Activated naive CD4-positive, alpha-beta T cell treated with anti-CD3 and anti-CD28 coated beads for 36 hours (primary cell): ENCODE measurements at regions not wholly inside any gene's neighbourhood (a gene's known extent, or its start where the extent isn't known, plus 50 kb on each side); places are given as distances from the start of the nearest gene placed in this dataset.

Experiments
- CTCF ChIA-PET: fragments of 350-600 bp; sonication (Branson Sonifier 250); formaldehyde crosslinking; loops from one replicate; lab custom pipeline; 2021; ENCODE audit warnings: antibody characterized with exemption; lab: Charles Lee
- DNase-seq: peaks from one replicate; pipeline ENCODE4 v3.0.0-alpha.2; 2020
- H3K27ac Mint-ChIP-seq: one replicate; pipeline ENCODE4 v1.8.0; 2021; ENCODE audit warnings: mild to moderate bottlenecking, mixed read lengths
- H3K27me3 Mint-ChIP-seq: one replicate; pipeline ENCODE4 v1.8.0; 2021; ENCODE audit warnings: low read depth, mixed read lengths
- H3K36me3 Mint-ChIP-seq: one replicate; pipeline ENCODE4 v1.8.0; 2021; ENCODE audit warnings: low read depth, mixed read lengths
- H3K4me1 Mint-ChIP-seq: one replicate; pipeline ENCODE4 v1.8.0; 2021; ENCODE audit warnings: low read depth, mixed read lengths
- H3K4me3 Mint-ChIP-seq: one replicate; pipeline ENCODE4 v1.8.0; 2021; ENCODE audit warnings: mild to moderate bottlenecking, moderate library complexity, mixed read lengths
- H3K9me3 Mint-ChIP-seq: one replicate; pipeline ENCODE4 v1.8.0; 2021; ENCODE audit warnings: mixed read lengths
- intact Hi-C: fragments of 100-400 bp; cut with micrococcal nuclease; formaldehyde crosslinking; loops from one replicate; pipeline ENCODE4 v1.15.1; 2023

DNA sequence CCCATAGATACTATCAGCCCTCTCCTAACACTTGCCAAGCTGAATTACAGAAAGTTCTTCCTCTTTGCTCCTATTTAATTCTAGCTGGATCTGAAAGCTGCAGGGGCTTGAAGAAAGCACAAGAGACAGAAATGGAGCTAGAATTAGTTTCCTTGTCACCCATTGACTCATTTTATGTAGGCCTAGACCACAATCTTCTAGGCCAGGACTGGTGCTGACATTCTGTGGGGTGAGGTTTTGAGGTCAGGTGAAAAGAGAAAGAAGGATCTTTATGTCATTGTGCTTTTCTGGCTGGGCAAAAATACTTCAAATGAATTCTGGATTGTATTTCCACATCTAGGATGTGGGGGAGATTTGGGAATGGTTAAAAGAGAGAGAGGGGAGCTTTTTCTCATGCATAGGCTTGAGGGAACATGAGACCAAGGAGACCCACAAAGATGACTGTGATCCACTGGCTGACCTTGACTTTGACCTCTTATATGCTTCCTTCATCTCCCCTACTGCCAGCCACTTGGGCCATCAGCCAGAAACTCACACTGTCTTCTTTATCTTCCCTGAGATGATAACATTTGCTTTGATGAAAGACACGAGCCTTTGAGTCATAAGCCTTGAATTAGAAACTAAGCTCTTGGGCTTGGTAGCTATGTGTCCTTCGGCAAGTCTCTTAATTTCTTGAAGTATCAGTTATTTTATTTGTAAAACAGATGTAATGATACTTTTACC lies 274.9 kb upstream of the CADM1 start:
- no peaks in the 10 kb centered on the region for H3K9me3 Mint-ChIP-seq
- no peaks in the 10 kb centered on the region for H3K36me3 Mint-ChIP-seq
- CTCF ChIA-PET = no interaction called here
- no peaks in the 10 kb centered on the region for H3K4me1 Mint-ChIP-seq
- no peaks in the 10 kb centered on the region for H3K27me3 Mint-ChIP-seq
- DNase-seq = no peak
- intact Hi-C loops = no loop called here
- no peak overlapping the region for H3K4me3 Mint-ChIP-seq
- H3K27ac Mint-ChIP-seq = no peak overlapping the region

DNA sequence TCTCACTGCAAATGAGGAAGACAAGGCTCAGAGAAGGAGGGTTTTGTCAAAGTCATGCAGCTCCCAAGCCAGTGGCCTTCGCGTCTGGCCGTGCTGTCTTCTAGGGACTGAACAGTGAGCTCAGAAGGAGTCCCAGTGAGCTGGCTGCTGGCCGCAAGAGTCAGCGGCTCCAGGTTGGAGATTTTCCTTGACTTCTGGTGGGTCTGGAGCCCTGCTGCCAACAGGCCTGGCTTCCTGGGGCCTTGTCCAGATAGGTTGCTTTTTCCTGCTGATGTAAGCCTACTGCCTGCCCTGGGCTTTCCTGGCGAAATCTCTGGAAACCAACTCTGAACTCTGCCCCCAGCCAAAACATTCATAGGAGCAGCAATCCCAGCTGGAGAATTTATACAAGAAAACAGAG lies 272.7 kb upstream of the CADM1 start:
- Mint-ChIP-seq H3K4me3 (no peak overlapping the region), H3K27me3 (no peaks in the 10 kb centered on the region), H3K36me3 (no peaks in the 10 kb centered on the region), H3K27ac (no peak overlapping the region), H3K9me3 (no peaks in the 10 kb centered on the region), H3K4me1 (no peaks in the 10 kb centered on the region)
- intact Hi-C loops = no loop called here
- CTCF ChIA-PET = no interaction called here
- DNase-seq = no peak

DNA sequence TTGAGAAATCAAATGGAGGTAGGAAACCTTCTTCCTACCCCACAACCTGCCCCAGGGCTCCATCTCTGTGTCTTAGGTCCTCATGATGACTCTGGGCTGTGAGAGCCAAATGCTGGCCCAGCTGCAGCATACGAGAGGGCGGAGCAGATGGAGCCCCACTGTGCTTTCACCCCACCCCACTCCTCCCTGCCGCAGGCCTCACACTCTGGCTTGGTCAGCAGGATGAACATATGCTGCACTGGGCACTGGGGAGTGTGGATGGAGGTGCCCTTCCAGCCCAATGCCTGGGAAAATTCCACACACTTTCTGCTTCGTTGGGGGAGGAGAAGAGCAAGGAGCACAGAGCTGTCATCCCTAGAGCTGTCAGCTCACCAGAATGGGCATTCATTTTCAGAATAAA lies 271.6 kb upstream of the CADM1 start:
- DNase-seq = no peak
- no peaks in the 10 kb centered on the region for H3K27me3 Mint-ChIP-seq
- H3K4me1 Mint-ChIP-seq = no peaks in the 10 kb centered on the region
- no peaks in the 10 kb centered on the region for H3K36me3 Mint-ChIP-seq
- CTCF ChIA-PET = no interaction called here
- intact Hi-C loops = no loop called here
- H3K4me3 Mint-ChIP-seq = no peak overlapping the region
- H3K9me3 Mint-ChIP-seq = no peaks in the 10 kb centered on the region
- H3K27ac Mint-ChIP-seq = no peak overlapping the region

DNA sequence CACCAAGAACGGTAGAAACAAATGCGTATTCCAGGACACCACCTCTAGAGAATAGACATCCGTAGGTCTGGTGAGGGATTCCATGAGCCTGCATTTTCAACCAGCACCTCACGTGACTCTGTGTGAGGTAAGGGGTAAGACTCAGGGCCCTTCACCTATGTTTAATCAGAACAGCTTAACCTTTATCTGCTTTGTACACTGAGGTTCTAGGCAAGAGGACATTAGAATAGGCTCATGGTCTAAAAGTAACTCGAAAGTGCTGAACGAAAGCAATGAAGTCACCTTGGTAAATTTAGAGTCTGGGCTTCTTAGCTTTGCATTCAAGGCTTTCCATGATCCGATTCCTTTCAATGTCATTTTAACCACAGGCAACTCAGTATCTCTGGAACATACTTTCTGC lies 270.5 kb upstream of the CADM1 start:
- Mint-ChIP-seq H3K27ac (no peak overlapping the region), H3K27me3 (peaks cover 2% of the 10 kb centered on the region), H3K9me3 (no peaks in the 10 kb centered on the region), H3K4me1 (no peaks in the 10 kb centered on the region), H3K4me3 (no peak overlapping the region), H3K36me3 (no peaks in the 10 kb centered on the region)
- CTCF ChIA-PET = no interaction called here
- intact Hi-C loops = no loop called here
- DNase-seq = no peak

DNA sequence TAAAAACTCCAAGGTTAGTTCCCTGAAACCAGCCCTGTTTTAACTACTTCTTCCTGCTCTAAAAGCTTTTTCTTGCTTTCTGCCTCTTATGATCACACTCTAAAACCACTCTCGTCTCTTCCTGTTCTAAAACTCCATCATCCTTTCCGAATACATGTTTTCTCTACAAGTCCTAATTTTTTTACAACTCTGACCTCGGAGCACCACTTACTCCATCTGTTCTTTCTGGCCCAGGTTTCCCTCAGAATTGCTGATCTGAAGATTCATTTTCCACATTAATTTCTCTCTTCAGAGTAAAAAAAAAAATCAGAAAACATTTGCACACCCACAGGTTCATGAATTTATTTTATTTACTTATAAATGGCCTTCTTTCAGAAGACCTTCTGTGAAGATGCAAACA lies 265.7 kb upstream of the CADM1 start:
- H3K4me1 Mint-ChIP-seq = no peaks in the 10 kb centered on the region
- no peak overlapping the region for H3K27ac Mint-ChIP-seq
- intact Hi-C loops = no loop called here
- no peaks in the 10 kb centered on the region for H3K9me3 Mint-ChIP-seq
- no peak for DNase-seq
- CTCF ChIA-PET = no interaction called here
- no peaks in the 10 kb centered on the region for H3K36me3 Mint-ChIP-seq
- peaks cover 6% of the 10 kb centered on the region for H3K27me3 Mint-ChIP-seq
- H3K4me3 Mint-ChIP-seq = no peak overlapping the region

DNA sequence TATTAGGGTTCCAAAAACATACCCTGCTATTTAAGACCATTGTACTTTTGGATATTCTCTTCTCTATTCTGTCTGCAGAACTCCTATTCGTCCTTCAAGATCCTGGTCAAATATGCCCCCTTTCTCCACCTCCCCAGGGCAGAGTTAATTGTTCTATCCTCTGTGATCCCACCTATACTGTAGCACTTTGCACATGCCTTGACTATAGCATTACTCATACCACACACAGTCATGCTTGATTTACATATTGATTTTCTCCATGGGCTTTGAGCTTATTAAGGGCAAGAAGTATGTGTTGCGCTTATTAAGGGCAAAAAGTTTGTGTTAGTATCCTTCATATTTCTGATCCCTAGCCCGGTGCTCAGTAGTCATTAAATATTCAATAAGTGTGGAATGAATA lies 263.7 kb upstream of the CADM1 start:
- CTCF ChIA-PET = no interaction called here
- no peaks in the 10 kb centered on the region for H3K36me3 Mint-ChIP-seq
- H3K4me3 Mint-ChIP-seq = no peak overlapping the region
- H3K9me3 Mint-ChIP-seq = no peaks in the 10 kb centered on the region
- intact Hi-C loops = no loop called here
- peaks cover 6% of the 10 kb centered on the region for H3K27me3 Mint-ChIP-seq
- H3K27ac Mint-ChIP-seq = no peak overlapping the region
- no peaks in the 10 kb centered on the region for H3K4me1 Mint-ChIP-seq
- DNase-seq = no peak

GRCh38 chr11:115767047-115767802 lies 263.0 kb upstream of the CADM1 start:
- H3K27ac Mint-ChIP-seq = no peak overlapping the region
- CTCF ChIA-PET = no interaction called here
- intact Hi-C loops = no loop called here

DNA sequence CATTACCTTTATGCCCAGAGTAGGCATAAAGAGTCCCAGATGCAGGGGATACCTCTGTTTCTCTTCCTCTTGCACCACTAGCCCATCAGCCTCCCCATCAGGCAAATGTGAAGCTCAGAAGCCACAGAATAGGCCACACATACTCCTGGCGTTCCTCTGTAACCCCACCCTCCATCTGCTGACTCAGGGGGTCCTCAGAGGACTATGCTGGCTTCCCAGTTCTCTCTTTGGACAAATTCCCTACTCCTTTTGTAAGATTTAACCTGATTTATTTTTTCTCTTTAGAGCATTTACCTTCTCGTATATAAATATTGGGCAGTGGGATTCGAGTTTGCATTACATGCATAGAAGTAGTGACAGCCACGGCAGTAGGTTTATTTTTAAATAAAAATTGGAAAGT lies 262.3 kb upstream of the CADM1 start:
- no peak overlapping the region for H3K27ac Mint-ChIP-seq
- H3K36me3 Mint-ChIP-seq = no peaks in the 10 kb centered on the region
- no peak overlapping the region for H3K4me3 Mint-ChIP-seq
- no peaks in the 10 kb centered on the region for H3K4me1 Mint-ChIP-seq
- H3K27me3 Mint-ChIP-seq = peaks cover 13% of the 10 kb centered on the region
- DNase-seq = no peak
- CTCF ChIA-PET = no interaction called here
- intact Hi-C loops = no loop called here
- no peaks in the 10 kb centered on the region for H3K9me3 Mint-ChIP-seq

More at GRCh38 chr11:115767047-115767802, 263.0 kb upstream of the CADM1 start:
- H3K36me3 Mint-ChIP-seq = no peaks in the 10 kb centered on the region
- no peak for DNase-seq
- no peak overlapping the region for H3K4me3 Mint-ChIP-seq
- no peaks in the 10 kb centered on the region for H3K9me3 Mint-ChIP-seq
- H3K4me1 Mint-ChIP-seq = no peaks in the 10 kb centered on the region
- peaks cover 6% of the 10 kb centered on the region for H3K27me3 Mint-ChIP-seq

- no peak for DNase-seq
- intact Hi-C loops = no loop called here
- no peaks in the 10 kb centered on the region for H3K36me3 Mint-ChIP-seq
- no peak overlapping the region for H3K4me3 Mint-ChIP-seq
- H3K4me1 Mint-ChIP-seq = peaks cover under 1% of the 10 kb centered on the region
- peaks cover 14% of the 10 kb centered on the region for H3K27me3 Mint-ChIP-seq
- CTCF ChIA-PET = no interaction called here
- no peak overlapping the region for H3K27ac Mint-ChIP-seq
- no peaks in the 10 kb centered on the region for H3K9me3 Mint-ChIP-seq
Observed at GRCh38 chr11:115765803-115766239, 261.6 kb upstream of the CADM1 start.

DNA sequence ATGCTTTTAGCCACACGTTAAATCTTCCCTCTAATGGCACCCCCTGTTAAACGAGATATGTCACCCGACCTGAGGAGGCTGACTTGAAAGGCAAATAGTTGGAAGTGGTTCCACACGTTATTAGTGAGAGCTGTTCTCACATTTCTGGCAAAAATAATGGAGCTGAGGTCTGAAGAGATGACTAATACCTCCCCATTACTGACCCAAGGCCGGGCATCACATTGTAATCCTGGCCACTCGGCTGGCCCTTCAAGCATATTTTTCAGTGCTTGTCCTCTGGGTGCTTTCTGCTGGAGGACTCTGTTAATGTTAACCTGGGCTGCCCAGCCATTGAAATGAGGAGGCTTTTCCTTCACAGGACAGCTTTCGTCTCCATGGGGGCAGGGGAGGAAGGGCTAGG lies 260.0 kb upstream of the CADM1 start:
- Mint-ChIP-seq H3K4me3 (no peak overlapping the region), H3K4me1 (peaks cover 3% of the 10 kb centered on the region), H3K27ac (no peak overlapping the region), H3K36me3 (no peaks in the 10 kb centered on the region), H3K27me3 (peaks cover 15% of the 10 kb centered on the region), H3K9me3 (no peaks in the 10 kb centered on the region)
- CTCF ChIA-PET = no interaction called here
- no peak for DNase-seq
- intact Hi-C loops = no loop called here

DNA sequence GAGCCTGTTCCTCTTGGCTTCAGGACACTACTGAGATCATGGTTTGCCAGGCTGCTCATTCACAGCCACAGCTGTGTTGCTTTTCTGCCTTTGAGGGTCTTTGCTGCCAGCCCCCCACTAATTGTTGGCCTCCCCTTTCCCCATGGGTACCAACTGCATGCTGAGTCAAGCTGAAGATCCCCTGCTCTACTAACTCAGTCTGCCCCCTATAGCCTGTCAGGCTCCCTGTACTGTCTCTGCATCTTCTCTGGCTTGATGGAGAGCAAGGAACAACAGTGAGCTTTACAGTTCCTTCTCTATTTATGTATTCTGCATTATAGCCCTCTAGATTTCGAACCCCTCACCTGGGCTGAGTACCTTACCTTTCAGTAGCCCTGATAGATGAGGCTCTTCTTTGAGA lies 257.6 kb upstream of the CADM1 start:
- DNase-seq = no peak
- intact Hi-C loops = no loop called here

GRCh38 chr11:115761348-115761747 lies 257.1 kb upstream of the CADM1 start:
- intact Hi-C loops = no loop called here
- Mint-ChIP-seq H3K36me3 (peaks cover 2% of the 10 kb centered on the region), H3K4me1 (peaks cover 3% of the 10 kb centered on the region), H3K9me3 (no peaks in the 10 kb centered on the region), H3K4me3 (no peak overlapping the region), H3K27ac (no peak overlapping the region), H3K27me3 (peaks cover 33% of the 10 kb centered on the region)
- no peak for DNase-seq
- CTCF ChIA-PET = no interaction called here

More for the DNA sequence above, 257.6 kb upstream of the CADM1 start:
- no peak overlapping the region for H3K4me3 Mint-ChIP-seq
- H3K27me3 Mint-ChIP-seq = peaks cover 33% of the 10 kb centered on the region
- peaks cover 3% of the 10 kb centered on the region for H3K4me1 Mint-ChIP-seq
- no peaks in the 10 kb centered on the region for H3K9me3 Mint-ChIP-seq
- peaks cover 2% of the 10 kb centered on the region for H3K36me3 Mint-ChIP-seq
- CTCF ChIA-PET = no interaction called here
- H3K27ac Mint-ChIP-seq = no peak overlapping the region
